Neutrophil (primary cell): ENCODE measurements at regions not wholly inside any gene's neighbourhood (a gene's known extent, or its start where the extent isn't known, plus 50 kb on each side); places are given as distances from the start of the nearest gene placed in this dataset.
"Not testable (repeated sequence)": the region's sequence is repeated elsewhere in the genome, so short reads cannot be mapped to it uniquely, and the experiment has no call there.

Experiments
- H3K27ac ChIP-seq: fragments of 200-600 bp; sonication (generic); 2 replicates; pipeline ENCODE4 v1.5.1; 2016; ENCODE audit warnings: mild to moderate bottlenecking, moderate library complexity
- H3K27me3 ChIP-seq: fragments of 200-600 bp; sonication (generic); 2 replicates; pipeline ENCODE4 v1.6.0; 2016; ENCODE audit warnings: mild to moderate bottlenecking
- H3K36me3 ChIP-seq: fragments of 200-600 bp; sonication (generic); 2 replicates; pipeline ENCODE4 v1.5.1; 2017
- H3K4me1 ChIP-seq, 2 experiments: fragments of 200-600 bp in 1 of 2; sonication (generic) in 1 of 2; 1 replicate in 1 of 2; 2 replicates in 1 of 2; pipeline versions ENCODE4 v1.5.1 to v1.6.1; 2013 to 2016; ENCODE audit warnings: low read depth in 1 of 2, low read length in 1 of 2, mild to moderate bottlenecking in 1 of 2, moderate library complexity in 1 of 2; ENCODE audit not compliant: control insufficient read depth in 1 of 2, insufficient read depth in 1 of 2
- H3K4me3 ChIP-seq, 2 experiments: fragments of 200-600 bp in 1 of 2; sonication (generic) in 1 of 2; 1 replicate in 1 of 2; 2 replicates in 1 of 2; pipeline ENCODE4 v1.5.1; 2013 to 2016; ENCODE audit warnings: low read depth in 1 of 2, low read length in 1 of 2, mild to moderate bottlenecking in 1 of 2, moderate library complexity in 1 of 2
- H3K9me3 ChIP-seq: fragments of 200-600 bp; sonication (generic); 2 replicates; pipeline ENCODE4 v1.5.1; 2016
- CTCF ChIP-seq: fragments of 200-600 bp; sonication (generic); IDR thresholded peaks from 2 replicates; pipeline ENCODE4 v1.5.1; 2016; ENCODE audit warnings: antibody characterized with exemption

- H3K27me3 ChIP-seq, result no peaks in the 10 kb centered on the region
- H3K27ac ChIP-seq, result no peak overlapping the region
- no peaks in the 10 kb centered on the region for H3K36me3 ChIP-seq
- no peak overlapping the region for H3K4me3 ChIP-seq
- H3K4me1 ChIP-seq, result no peaks in the 10 kb centered on the region
- no peaks in the 10 kb centered on the region for H3K9me3 ChIP-seq
- no peak for TF ChIP-seq CTCF
Measured at GRCh38 chr14:88106377-88106776, 101.4 kb downstream of the GPR65 start.

GRCh38 chr14:88127669-88128068 is 122.7 kb downstream of the GPR65 start:
- H3K9me3 ChIP-seq, H3K4me3 ChIP-seq, H3K27ac ChIP-seq, H3K27me3 ChIP-seq, H3K36me3 ChIP-seq: not testable (repeated sequence)
- H3K4me1 ChIP-seq, result peaks cover 0 to 20% of the 10 kb centered on the region in 2 experiments

GRCh38 chr14:88128816-88129215 is 123.9 kb downstream of the GPR65 start:
- Histone ChIP-seq H3K27ac (no peak overlapping the region), H3K4me1 (peaks cover 0 to 20% of the 10 kb centered on the region in 2 experiments), H3K4me3 (no peak overlapping the region), H3K27me3 (no peaks in the 10 kb centered on the region), H3K36me3 (no peaks in the 10 kb centered on the region), H3K9me3 (no peaks in the 10 kb centered on the region)
- TF ChIP-seq CTCF, result no peak

GRCh38 chr14:88129306-88130056 is 124.5 kb downstream of the GPR65 start:
- Histone ChIP-seq H3K27me3 (no peaks in the 10 kb centered on the region), H3K4me3 (peak overlapping the region; percentile 20 to 35), H3K27ac (peak overlapping the region; percentile 78), H3K9me3 (no peaks in the 10 kb centered on the region), H3K4me1 (peaks cover 0 to 20% of the 10 kb centered on the region in 2 experiments), H3K36me3 (no peaks in the 10 kb centered on the region)
- no peak for TF ChIP-seq CTCF

GRCh38 chr14:88130057-88130432 is 125.1 kb downstream of the GPR65 start:
- Histone ChIP-seq H3K27ac (peak overlapping the region; percentile 78), H3K4me1 (peaks cover 0 to 20% of the 10 kb centered on the region in 2 experiments)
- no peak for TF ChIP-seq CTCF

More at GRCh38 chr14:88130057-88130432, 125.1 kb downstream of the GPR65 start:
- peak overlapping the region; percentile 20 to 35 for H3K4me3 ChIP-seq
- H3K9me3 ChIP-seq, result no peaks in the 10 kb centered on the region
- no peaks in the 10 kb centered on the region for H3K27me3 ChIP-seq
- no peaks in the 10 kb centered on the region for H3K36me3 ChIP-seq
